GM23338 (cell line): ENCODE measurements at regions not wholly inside any gene's neighbourhood (a gene's known extent, or its start where the extent isn't known, plus 50 kb on each side); places are given as distances from the start of the nearest gene placed in this dataset.
A peak's percentile ranks its signal among the peaks of the same experiment; 100 is the strongest.

Experiments used
- ATAC-seq: fragments of 200-7000 bp; cut with Tn5 transposase; 3 replicates; pipeline ENCODE4 v1.9.1; 2020
- DNase-seq: peaks from one replicate; pipeline ENCODE4 v3.0.0-alpha.2; 2015; ENCODE audit warnings: low spot score
- H2AFZ ChIP-seq: fragments of 200-600 bp; sonication (generic); 2 replicates; pipeline ENCODE4 v1.8.0; 2016; ENCODE audit warnings: antibody characterized with exemption, mild to moderate bottlenecking, moderate library complexity
- H3F3A ChIP-seq: fragments of 200-600 bp; sonication (generic); replicated peaks from 2 replicates; pipeline ENCODE4 v1.8.0; 2017; ENCODE audit warnings: antibody characterized with exemption, mixed run types, low read depth
- H3K27ac ChIP-seq: fragments of 200-600 bp; sonication (generic); 2 replicates; pipeline ENCODE4 v1.6.1; 2016; ENCODE audit warnings: low read depth
- H3K27me3 ChIP-seq: fragments of 200-600 bp; sonication (generic); 2 replicates; pipeline ENCODE4 v1.8.0; 2016; ENCODE audit warnings: mild to moderate bottlenecking, mixed run types, moderate library complexity; ENCODE audit not compliant: insufficient read depth
- H3K36me3 ChIP-seq: fragments of 200-600 bp; sonication (generic); 2 replicates; pipeline ENCODE4 v1.8.0; 2016; ENCODE audit warnings: mild to moderate bottlenecking; ENCODE audit not compliant: insufficient read depth
- H3K4me1 ChIP-seq: fragments of 200-600 bp; sonication (generic); 2 replicates; pipeline ENCODE4 v1.8.0; 2016; ENCODE audit warnings: mild to moderate bottlenecking, moderate library complexity; ENCODE audit not compliant: insufficient read depth
- H3K4me2 ChIP-seq: fragments of 200-600 bp; sonication (generic); 2 replicates; pipeline ENCODE4 v1.7.1; 2017; ENCODE audit warnings: mixed run types
- H3K4me3 ChIP-seq: fragments of 200-600 bp; sonication (generic); 2 replicates; pipeline ENCODE4 v1.6.1; 2016; ENCODE audit warnings: mixed run types
- H3K79me2 ChIP-seq: fragments of 200-600 bp; sonication (generic); replicated peaks from 2 replicates; pipeline ENCODE4 v1.8.0; 2017; ENCODE audit warnings: mild to moderate bottlenecking; ENCODE audit not compliant: insufficient read depth
- H3K9me2 ChIP-seq: fragments of 200-600 bp; sonication (generic); 2 replicates; pipeline ENCODE4 v1.8.0; 2017; ENCODE audit not compliant: insufficient read depth
- H4K20me1 ChIP-seq: fragments of 200-600 bp; sonication (generic); replicated peaks from 2 replicates; pipeline ENCODE4 v1.8.0; 2017; ENCODE audit warnings: mild to moderate bottlenecking; ENCODE audit not compliant: insufficient read depth
- H3K27ac Mint-ChIP-seq: 2 replicates; pipeline ENCODE4 v1.8.0; 2020; ENCODE audit warnings: inconsistent platforms, mild to moderate bottlenecking, moderate library complexity, mixed read lengths
- H3K27me3 Mint-ChIP-seq: 3 replicates; pipeline ENCODE4 v1.8.0; 2022; ENCODE audit warnings: low read depth, mild to moderate bottlenecking, moderate library complexity, mixed read lengths, inconsistent platforms; ENCODE audit not compliant: insufficient read depth, poor library complexity
- H3K36me3 Mint-ChIP-seq: 3 replicates; pipeline ENCODE4 v1.8.0; 2021; ENCODE audit warnings: low read depth, mild to moderate bottlenecking, inconsistent platforms, moderate library complexity, mixed read lengths
- H3K4me1 Mint-ChIP-seq: 3 replicates; pipeline ENCODE4 v1.8.0; 2020; ENCODE audit warnings: mild to moderate bottlenecking, inconsistent platforms, mixed read lengths
- H3K4me3 Mint-ChIP-seq: 3 replicates; pipeline ENCODE4 v1.8.0; 2021; ENCODE audit warnings: moderate library complexity, mild to moderate bottlenecking, inconsistent platforms, mixed read lengths
- H3K9me3 Mint-ChIP-seq: 3 replicates; pipeline ENCODE4 v1.8.0; 2020; ENCODE audit warnings: moderate library complexity, mild to moderate bottlenecking, inconsistent platforms, mixed read lengths
- CREB1 ChIP-seq: fragments of 250-450 bp; sonication (Bioruptor Pico); IDR thresholded peaks from 2 replicates; pipeline ENCODE4 v1.5.0; 2020; ENCODE audit warnings: low read depth, mild to moderate bottlenecking, moderate library complexity
- EZH2 ChIP-seq: fragments of 200-600 bp; sonication (generic); IDR thresholded peaks from one replicate; pipeline ENCODE4 v1.8.0; 2017; ENCODE audit warnings: antibody characterized with exemption, mild to moderate bottlenecking, low read depth; ENCODE audit not compliant: unreplicated experiment
- EZH2phosphoT487 ChIP-seq: fragments of 200-600 bp; sonication (generic); IDR thresholded peaks from one replicate; pipeline ENCODE4 v1.8.1; 2018; ENCODE audit warnings: antibody characterized with exemption; ENCODE audit not compliant: unreplicated experiment
- JUNB ChIP-seq: IDR thresholded peaks from one replicate; pipeline ENCODE4 v1.6.1; 2016; ENCODE audit warnings: antibody characterized with exemption; ENCODE audit not compliant: unreplicated experiment
- NANOG ChIP-seq: IDR thresholded peaks from 2 replicates; pipeline ENCODE4 v1.6.1; 2016; ENCODE audit warnings: antibody characterized with exemption, borderline replicate concordance
- STAT1 ChIP-seq: IDR thresholded peaks from one replicate; pipeline ENCODE4 v1.6.1; 2016; ENCODE audit warnings: antibody characterized with exemption; ENCODE audit not compliant: unreplicated experiment
- ZNF114 ChIP-seq: fragments of 250-450 bp; sonication (Bioruptor Pico); IDR thresholded peaks from 2 replicates; pipeline ENCODE4 v1.5.0; 2020; ENCODE audit warnings: mild to moderate bottlenecking, moderate library complexity
- ZNF331 ChIP-seq: fragments of 250-450 bp; sonication (Bioruptor Pico); IDR thresholded peaks from 2 replicates; pipeline ENCODE4 v1.5.0; 2020; ENCODE audit warnings: low read depth, mild to moderate bottlenecking, moderate library complexity
- ZNF462 ChIP-seq: fragments of 250-450 bp; sonication (Bioruptor Pico); IDR thresholded peaks from 2 replicates; pipeline ENCODE4 v1.5.0; 2020; ENCODE audit warnings: mild to moderate bottlenecking, moderate library complexity
- TF ChIP-seq, protein P1 (sequence below): IDR thresholded peaks from 2 replicates; pipeline ENCODE4 v1.6.1; 2016; ENCODE audit warnings: antibody characterized with exemption
- TF ChIP-seq, protein P2 (sequence below): IDR thresholded peaks from one replicate; pipeline ENCODE4 v1.6.1; 2018; ENCODE audit warnings: antibody characterized with exemption; ENCODE audit not compliant: unreplicated experiment

- H3K4me1 ChIP-seq: peaks cover 9% of the 10 kb centered on the region
- no peak overlapping the region for H3K27ac ChIP-seq
- no peak overlapping the region for H3K4me2 ChIP-seq
- H3K27me3 ChIP-seq: no peaks in the 10 kb centered on the region
- Mint-ChIP-seq H3K36me3 (no peaks in the 10 kb centered on the region), H3K4me1 (peaks cover 12% of the 10 kb centered on the region; the same call in 2 of the 3 replicates), H3K4me3 (no peak overlapping the region), H3K9me3 (no peaks in the 10 kb centered on the region), H3K27me3 (peaks cover 2% of the 10 kb centered on the region), H3K27ac (no peak overlapping the region)
- ATAC-seq: peak; percentile 47; the same call in 2 of the 3 replicates
- H3K36me3 ChIP-seq: no peaks in the 10 kb centered on the region
- no peaks in the 10 kb centered on the region for H3F3A ChIP-seq
- H3K9me2 ChIP-seq: no peaks in the 10 kb centered on the region
- H2AFZ ChIP-seq: no peak overlapping the region
- peak; percentile 44 for DNase-seq
- TF ChIP-seq, protein P1, sequence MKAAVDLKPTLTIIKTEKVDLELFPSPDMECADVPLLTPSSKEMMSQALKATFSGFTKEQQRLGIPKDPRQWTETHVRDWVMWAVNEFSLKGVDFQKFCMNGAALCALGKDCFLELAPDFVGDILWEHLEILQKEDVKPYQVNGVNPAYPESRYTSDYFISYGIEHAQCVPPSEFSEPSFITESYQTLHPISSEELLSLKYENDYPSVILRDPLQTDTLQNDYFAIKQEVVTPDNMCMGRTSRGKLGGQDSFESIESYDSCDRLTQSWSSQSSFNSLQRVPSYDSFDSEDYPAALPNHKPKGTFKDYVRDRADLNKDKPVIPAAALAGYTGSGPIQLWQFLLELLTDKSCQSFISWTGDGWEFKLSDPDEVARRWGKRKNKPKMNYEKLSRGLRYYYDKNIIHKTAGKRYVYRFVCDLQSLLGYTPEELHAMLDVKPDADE: no peak
- H4K20me1 ChIP-seq: no peaks in the 10 kb centered on the region
- H3K4me3 ChIP-seq: no peak overlapping the region
- H3K79me2 ChIP-seq: no peaks in the 10 kb centered on the region
Observed at GRCh38 chr13:50685491-50685890, 158.0 kb downstream of the DLEU7 start.

DNA sequence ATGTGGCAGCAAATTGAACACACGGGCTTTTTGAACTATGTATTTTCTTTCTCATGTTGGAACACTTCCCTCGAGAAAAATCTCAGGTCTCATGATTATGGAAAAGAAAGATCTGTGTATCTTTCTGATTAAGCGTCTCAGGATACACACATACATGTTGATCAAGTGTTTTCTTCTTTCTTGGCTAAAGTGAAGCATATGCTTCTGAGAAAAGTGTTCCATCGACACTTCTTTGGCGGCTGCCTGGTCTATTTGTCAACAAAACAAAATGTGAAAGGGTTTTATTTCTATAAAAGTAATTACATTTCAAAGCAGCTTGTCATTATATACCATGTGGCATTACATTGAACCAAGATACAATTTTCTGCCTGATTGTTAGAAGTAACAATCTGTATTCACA is 157.5 kb downstream of the DLEU7 start:
- peaks cover 2% of the 10 kb centered on the region for H3K27me3 Mint-ChIP-seq
- no peak overlapping the region for H2AFZ ChIP-seq
- no peaks in the 10 kb centered on the region for H3K36me3 Mint-ChIP-seq
- no peak overlapping the region for H3K4me2 ChIP-seq
- peaks cover 9% of the 10 kb centered on the region for H3K4me1 ChIP-seq
- H3K9me3 Mint-ChIP-seq: no peaks in the 10 kb centered on the region
- H3K27ac Mint-ChIP-seq: no peak overlapping the region
- DNase-seq (no peak), ATAC-seq (no peak)
- H3K27ac ChIP-seq: no peak overlapping the region
- H3K79me2 ChIP-seq: no peaks in the 10 kb centered on the region
- no peaks in the 10 kb centered on the region for H3K9me2 ChIP-seq
- no peaks in the 10 kb centered on the region for H3F3A ChIP-seq
- H4K20me1 ChIP-seq: no peaks in the 10 kb centered on the region
- H3K4me3 Mint-ChIP-seq: no peak overlapping the region
- H3K4me3 ChIP-seq: no peak overlapping the region
- H3K36me3 ChIP-seq: no peaks in the 10 kb centered on the region
- peaks cover 12% of the 10 kb centered on the region; the same call in 2 of the 3 replicates for H3K4me1 Mint-ChIP-seq
- no peaks in the 10 kb centered on the region for H3K27me3 ChIP-seq
- TF ChIP-seq, protein P1: no peak
- no peak for TF ChIP-seq EZH2phosphoT487
- TF ChIP-seq ZNF114 (CRISPR knock-in tag): no peak
- no peak for TF ChIP-seq STAT1
- no peak for TF ChIP-seq JUNB
- no peak for TF ChIP-seq CREB1 (CRISPR knock-in tag)
- no peak for TF ChIP-seq ZNF462 (CRISPR knock-in tag)
- TF ChIP-seq EZH2: no peak
- TF ChIP-seq NANOG: no peak
- TF ChIP-seq ZNF331: no peak
- TF ChIP-seq, protein P2, sequence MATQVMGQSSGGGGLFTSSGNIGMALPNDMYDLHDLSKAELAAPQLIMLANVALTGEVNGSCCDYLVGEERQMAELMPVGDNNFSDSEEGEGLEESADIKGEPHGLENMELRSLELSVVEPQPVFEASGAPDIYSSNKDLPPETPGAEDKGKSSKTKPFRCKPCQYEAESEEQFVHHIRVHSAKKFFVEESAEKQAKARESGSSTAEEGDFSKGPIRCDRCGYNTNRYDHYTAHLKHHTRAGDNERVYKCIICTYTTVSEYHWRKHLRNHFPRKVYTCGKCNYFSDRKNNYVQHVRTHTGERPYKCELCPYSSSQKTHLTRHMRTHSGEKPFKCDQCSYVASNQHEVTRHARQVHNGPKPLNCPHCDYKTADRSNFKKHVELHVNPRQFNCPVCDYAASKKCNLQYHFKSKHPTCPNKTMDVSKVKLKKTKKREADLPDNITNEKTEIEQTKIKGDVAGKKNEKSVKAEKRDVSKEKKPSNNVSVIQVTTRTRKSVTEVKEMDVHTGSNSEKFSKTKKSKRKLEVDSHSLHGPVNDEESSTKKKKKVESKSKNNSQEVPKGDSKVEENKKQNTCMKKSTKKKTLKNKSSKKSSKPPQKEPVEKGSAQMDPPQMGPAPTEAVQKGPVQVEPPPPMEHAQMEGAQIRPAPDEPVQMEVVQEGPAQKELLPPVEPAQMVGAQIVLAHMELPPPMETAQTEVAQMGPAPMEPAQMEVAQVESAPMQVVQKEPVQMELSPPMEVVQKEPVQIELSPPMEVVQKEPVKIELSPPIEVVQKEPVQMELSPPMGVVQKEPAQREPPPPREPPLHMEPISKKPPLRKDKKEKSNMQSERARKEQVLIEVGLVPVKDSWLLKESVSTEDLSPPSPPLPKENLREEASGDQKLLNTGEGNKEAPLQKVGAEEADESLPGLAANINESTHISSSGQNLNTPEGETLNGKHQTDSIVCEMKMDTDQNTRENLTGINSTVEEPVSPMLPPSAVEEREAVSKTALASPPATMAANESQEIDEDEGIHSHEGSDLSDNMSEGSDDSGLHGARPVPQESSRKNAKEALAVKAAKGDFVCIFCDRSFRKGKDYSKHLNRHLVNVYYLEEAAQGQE: no peak
